Stomach (tissue), 8 donors: ENCODE measurements at regions not wholly inside any gene's neighbourhood (a gene's known extent, or its start where the extent isn't known, plus 50 kb on each side); places are given as distances from the start of the nearest gene placed in this dataset.
"Not testable (repeated sequence)": the region's sequence is repeated elsewhere in the genome, so short reads cannot be mapped to it uniquely, and the experiment has no call there.

Experiments used
- DNase-seq, 2 donors: peaks; one replicate each; pipeline versions ENCODE4 v3.0.0 to v3.0.0-alpha.2; 2013 to 2019
- H3K27ac ChIP-seq, 5 donors: fragments of 200-600 bp in 4 of 5; sonication (generic) in 4 of 5; one replicate each; pipeline ENCODE4 v1.5.1; 2013 to 2019; ENCODE audit warnings: mild to moderate bottlenecking in 1 of 5, moderate library complexity in 1 of 5
- H3K27me3 ChIP-seq, 3 donors: fragments of 200-600 bp; sonication (generic); one replicate each; pipeline ENCODE4 v1.5.1; 2017 to 2019; ENCODE audit warnings: mixed run types in 1 of 3
- H3K36me3 ChIP-seq, 4 donors: fragments of 200-600 bp; sonication (generic); 1 replicate in 3 of 4; 2 replicates in 1 of 4; pipeline ENCODE4 v1.5.1; 2016 to 2019
- H3K4me1 ChIP-seq, 4 donors: fragments of 200-600 bp; sonication (generic); one replicate each; pipeline ENCODE4 v1.5.1; 2016 to 2019
- H3K4me3 ChIP-seq, 4 donors: fragments of 200-600 bp; sonication (generic) in 3 of 4; one replicate each; pipeline ENCODE4 v1.5.1; 2016 to 2019; ENCODE audit warnings: mild to moderate bottlenecking in 1 of 4
- H3K9me3 ChIP-seq, 4 donors: fragments of 200-600 bp; sonication (generic); one replicate each; pipeline ENCODE4 v1.5.1; 2016 to 2019
- EP300 ChIP-seq: sonication (generic); formaldehyde crosslinking; IDR thresholded peaks from one replicate; pipeline ENCODE4 v1.6.1; 2017; ENCODE audit warnings: antibody characterized with exemption
- POLR2A ChIP-seq, 4 donors: fragments of 450-650 bp; IDR thresholded peaks; one replicate each; pipeline ENCODE4 v1.6.1; 2016; ENCODE audit warnings: antibody characterized with exemption in 4 of 4, control low read depth in 2 of 4, mild to moderate bottlenecking in 1 of 4, moderate library complexity in 1 of 4
- POLR2AphosphoS5 ChIP-seq, 3 donors: sonication (generic); formaldehyde crosslinking; IDR thresholded peaks; one replicate each; pipeline ENCODE4 v1.6.1; 2016; ENCODE audit warnings: antibody characterized with exemption in 3 of 3
- WGBS, 5 donors: extraction: QIAGEN DNeasy Blood & Tissue Kit in 3 of 5; methylation state at CpG; one replicate each; pipeline versions ENCODE4 v1.1.5 to v1.1.7; 2013 to 2018; 5-methylcytosine and 5-hydroxymethylcytosine counted together
- intact Hi-C: fragments of 100-400 bp; cut with DNase I; formaldehyde crosslinking; loops from one replicate; pipeline ENCODE4 v1.15.1; 2023; ENCODE audit warnings: low total_unique reads
- TF ChIP-seq, protein P1 (sequence below), 7 experiments: fragments of 450-650 bp in 4 of 7; fragments of 200-600 bp in 3 of 7; sonication (generic) in 3 of 7; IDR thresholded peaks; one replicate each; pipeline ENCODE4 v1.5.1; 2016 to 2019; ENCODE audit warnings: antibody characterized with exemption in 7 of 7, control low read depth in 2 of 7, mild to moderate bottlenecking in 1 of 7
- donor health status: healthy with polysubstance abuse.
- donor health status: Bipolar disorder and iron deficiency.
- donor health status: healthy.

DNA sequence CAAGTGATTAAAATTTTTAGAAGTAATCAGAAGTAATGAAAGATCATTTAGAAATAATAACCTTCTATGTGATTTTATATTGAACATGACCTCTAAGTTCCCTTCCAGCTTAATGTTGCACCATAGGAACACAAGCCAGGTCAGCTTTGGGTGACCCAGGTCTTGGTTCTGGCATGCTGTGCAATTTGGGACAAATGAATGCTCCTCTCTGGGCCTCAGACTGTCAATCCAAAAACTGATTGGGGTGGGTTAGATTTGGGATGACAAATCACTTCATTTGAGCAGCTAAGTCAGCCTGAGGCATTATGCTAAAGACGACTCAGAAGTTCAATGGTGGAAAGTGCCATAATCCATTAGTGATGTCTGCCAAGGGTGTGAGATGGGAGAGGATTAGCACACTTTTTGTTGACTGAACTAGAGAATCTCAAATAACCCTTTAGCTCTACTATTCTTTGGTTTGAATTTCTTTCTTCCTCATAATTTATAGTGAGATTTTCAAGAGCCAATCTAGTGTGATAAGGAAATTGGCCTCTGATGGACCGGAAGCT lies 60.7 kb upstream of the BOD1 start:
- no peak overlapping the region for H3K27ac ChIP-seq
- H3K9me3 ChIP-seq: peaks cover 3 to 20% (median 12%) of the 10 kb centered on the region in 4 donors
- no peak for DNase-seq
- no peaks in the 10 kb centered on the region for H3K27me3 ChIP-seq
- H3K36me3 ChIP-seq: no peaks in the 10 kb centered on the region
- H3K4me1 ChIP-seq: peaks cover 0 to 13% (median 6%) of the 10 kb centered on the region in 4 donors
- 58 to 81% (median 72%) methylated on average over 2 of the region's 2 CpGs for WGBS, 5 donors
- intact Hi-C loops: no loop called here
- no peak overlapping the region for H3K4me3 ChIP-seq
- TF ChIP-seq EP300 (no peak), POLR2A (IDR thresholded peaks at IDR 0.05) (no peak), POLR2AphosphoS5 (IDR thresholded peaks at IDR 0.05) (no peak)
- TF ChIP-seq, protein P1, sequence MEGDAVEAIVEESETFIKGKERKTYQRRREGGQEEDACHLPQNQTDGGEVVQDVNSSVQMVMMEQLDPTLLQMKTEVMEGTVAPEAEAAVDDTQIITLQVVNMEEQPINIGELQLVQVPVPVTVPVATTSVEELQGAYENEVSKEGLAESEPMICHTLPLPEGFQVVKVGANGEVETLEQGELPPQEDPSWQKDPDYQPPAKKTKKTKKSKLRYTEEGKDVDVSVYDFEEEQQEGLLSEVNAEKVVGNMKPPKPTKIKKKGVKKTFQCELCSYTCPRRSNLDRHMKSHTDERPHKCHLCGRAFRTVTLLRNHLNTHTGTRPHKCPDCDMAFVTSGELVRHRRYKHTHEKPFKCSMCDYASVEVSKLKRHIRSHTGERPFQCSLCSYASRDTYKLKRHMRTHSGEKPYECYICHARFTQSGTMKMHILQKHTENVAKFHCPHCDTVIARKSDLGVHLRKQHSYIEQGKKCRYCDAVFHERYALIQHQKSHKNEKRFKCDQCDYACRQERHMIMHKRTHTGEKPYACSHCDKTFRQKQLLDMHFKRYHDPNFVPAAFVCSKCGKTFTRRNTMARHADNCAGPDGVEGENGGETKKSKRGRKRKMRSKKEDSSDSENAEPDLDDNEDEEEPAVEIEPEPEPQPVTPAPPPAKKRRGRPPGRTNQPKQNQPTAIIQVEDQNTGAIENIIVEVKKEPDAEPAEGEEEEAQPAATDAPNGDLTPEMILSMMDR (IDR thresholded peaks at IDR 0.05): no peak

DNA sequence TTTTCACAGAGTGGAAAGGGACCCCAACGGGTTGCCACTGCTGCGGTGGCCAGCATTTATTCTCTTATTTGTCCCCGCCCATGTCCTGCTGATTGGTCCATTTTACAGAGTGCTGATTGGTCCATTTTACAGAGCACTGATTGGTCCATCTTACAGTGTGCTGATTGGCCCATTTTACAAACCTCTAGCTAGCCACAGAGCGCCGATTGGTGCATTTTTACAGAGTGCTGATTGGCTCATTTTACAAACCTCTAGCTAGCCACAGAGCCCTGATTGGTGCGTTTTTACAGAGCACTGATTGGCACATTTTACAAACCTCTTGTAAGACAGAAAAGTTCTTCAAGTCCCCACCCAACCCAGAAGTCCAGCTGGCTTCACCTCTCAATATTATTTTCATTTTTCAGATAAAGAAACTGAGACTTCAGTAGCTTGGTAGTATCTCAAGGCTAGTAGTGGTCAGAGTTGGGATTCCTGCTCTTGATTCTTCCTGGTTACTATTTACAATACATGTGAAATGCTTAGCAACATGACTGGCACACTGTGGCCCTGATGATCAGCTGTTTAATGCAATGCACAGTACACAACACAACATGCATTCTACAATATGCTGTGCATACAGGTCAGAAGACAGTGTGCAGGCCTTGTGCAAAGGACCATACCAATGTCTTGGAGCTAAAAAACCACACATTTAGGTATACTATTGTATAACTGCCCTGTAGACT lies 63.6 kb upstream of the BOD1 start:
- Histone ChIP-seq H3K4me3 (no peak overlapping the region), H3K27ac (no peak overlapping the region), H3K27me3 (no peaks in the 10 kb centered on the region), H3K4me1 (no peaks in the 10 kb centered on the region), H3K9me3 (peaks cover 3 to 14% (median 9%) of the 10 kb centered on the region in 4 donors), H3K36me3 (no peaks in the 10 kb centered on the region)
- intact Hi-C loops: no loop called here
- DNase-seq: peak in 1 of 2 donors; percentile 29
- TF ChIP-seq POLR2AphosphoS5 (IDR thresholded peaks at IDR 0.05): no peak
- TF ChIP-seq, protein P1 (IDR thresholded peaks at IDR 0.05): no peak
- TF ChIP-seq EP300: no peak
- no peak for TF ChIP-seq POLR2A (IDR thresholded peaks at IDR 0.05)
- 94 to 97% (median 95%) methylated on average over 6 of the region's 6 CpGs for WGBS, 5 donors

DNA sequence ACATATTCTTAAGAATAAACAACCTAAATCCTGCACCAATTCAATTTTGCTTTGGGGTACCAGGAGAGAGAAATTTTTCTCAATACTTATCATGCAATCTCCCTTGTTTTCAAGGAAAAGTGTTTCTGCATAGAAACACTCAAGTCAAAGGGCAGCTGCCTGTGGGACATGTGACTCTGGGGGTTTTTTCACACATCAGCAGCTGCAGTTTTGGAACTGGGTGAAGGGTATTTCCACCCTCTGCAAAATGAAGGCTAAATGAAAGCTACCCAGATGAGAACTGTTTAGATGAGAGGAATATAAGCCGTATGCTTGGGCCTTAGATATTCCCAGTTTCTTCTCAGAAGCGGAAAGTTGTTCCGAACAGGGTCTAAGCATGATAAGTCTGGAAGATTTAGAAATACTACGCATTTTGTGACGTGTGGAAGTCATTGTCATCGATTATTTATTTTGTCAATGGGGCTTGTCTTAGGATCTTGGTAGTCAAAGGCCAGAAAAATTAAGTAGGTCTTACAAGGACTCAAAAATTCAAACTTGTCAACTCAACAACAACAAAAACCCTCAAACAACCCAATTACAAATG lies 64.3 kb upstream of the BOD1 start:
- Histone ChIP-seq H3K9me3 (peaks cover 0 to 8% (median 5%) of the 10 kb centered on the region in 4 donors), H3K4me1 (no peaks in the 10 kb centered on the region), H3K36me3 (no peaks in the 10 kb centered on the region), H3K27ac (no peak overlapping the region), H3K27me3 (no peaks in the 10 kb centered on the region), H3K4me3 (no peak overlapping the region)
- intact Hi-C loops: no loop called here
- DNase-seq: peak in 1 of 2 donors; percentile 51
- TF ChIP-seq EP300: no peak
- TF ChIP-seq POLR2AphosphoS5 (IDR thresholded peaks at IDR 0.05): no peak
- 76 to 85% (median 79%) methylated on average over 6 of the region's 6 CpGs for WGBS, 5 donors

DNA sequence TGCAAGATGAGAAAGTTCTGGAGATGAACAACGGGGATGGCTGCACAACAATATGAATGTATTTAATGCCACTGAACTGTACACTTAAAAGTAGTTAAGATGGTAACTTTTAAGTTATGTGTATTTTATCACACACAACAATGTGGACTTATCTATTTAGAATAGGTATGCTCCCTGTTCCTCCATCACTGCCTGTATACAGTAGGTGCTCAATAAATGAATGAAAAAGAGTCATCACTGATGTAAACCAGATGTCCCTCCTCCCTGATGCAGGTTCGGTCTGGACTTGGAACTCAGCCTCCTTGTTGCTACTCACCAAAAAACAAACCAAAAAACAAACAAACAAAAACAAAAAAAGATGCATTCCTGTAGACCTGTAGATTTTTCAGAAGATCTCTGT lies 65.9 kb upstream of the BOD1 start:
- no peaks in the 10 kb centered on the region for H3K4me1 ChIP-seq
- no peak overlapping the region for H3K27ac ChIP-seq
- TF ChIP-seq EP300 (no peak), POLR2AphosphoS5 (IDR thresholded peaks at IDR 0.05) (no peak), POLR2A (IDR thresholded peaks at IDR 0.05) (no peak)
- TF ChIP-seq, protein P1 (IDR thresholded peaks at IDR 0.05): no peak
- H3K36me3 ChIP-seq: no peaks in the 10 kb centered on the region
- no peaks in the 10 kb centered on the region for H3K27me3 ChIP-seq
- H3K4me3 ChIP-seq: no peak overlapping the region
- intact Hi-C loops: no loop called here
- no peaks in the 10 kb centered on the region for H3K9me3 ChIP-seq
- WGBS, 5 donors: 77 to 92% (median 89%) methylated on average over 2 of the region's 2 CpGs
- DNase-seq: no peak

DNA sequence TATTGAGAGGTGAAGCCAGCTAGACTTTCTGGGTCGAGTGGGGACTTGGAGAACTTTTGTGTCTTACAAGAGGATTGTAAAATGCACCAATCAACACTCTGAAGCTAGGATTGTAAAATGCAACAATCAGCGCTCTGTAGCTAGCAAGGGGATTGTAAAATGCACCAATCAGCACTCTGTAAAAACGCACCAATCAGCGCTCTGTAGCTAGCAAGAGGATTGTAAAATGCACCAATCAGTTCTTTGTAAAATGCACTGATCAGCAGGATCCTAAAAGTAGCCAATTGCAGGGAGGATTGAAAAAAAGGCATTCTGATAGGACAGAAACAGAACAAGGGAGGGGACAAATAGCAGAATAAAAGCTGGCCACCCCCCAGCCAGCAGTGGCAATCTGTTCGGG lies 68.1 kb upstream of the BOD1 start:
- H3K27ac ChIP-seq, H3K36me3 ChIP-seq, H3K27me3 ChIP-seq, intact Hi-C loops, DNase-seq, H3K9me3 ChIP-seq, H3K4me3 ChIP-seq: not testable (repeated sequence)
- 89 to 97% (median 92%) methylated on average over 5 of the region's 5 CpGs for WGBS, 5 donors
- peaks cover 3 to 18% (median 12%) of the 10 kb centered on the region in 4 donors for H3K4me1 ChIP-seq
